ENCODE measurements at regions not wholly inside any gene's neighbourhood (a gene's known extent, or its start where the extent isn't known, plus 50 kb on each side); places are given as distances from the start of the nearest gene placed in this dataset.
A peak's percentile ranks its signal among the peaks of the same experiment; 100 is the strongest.

GRCh38 chr5:106862450-106863193 is 808.1 kb downstream of the EFNA5 start:
- no peaks in the 10 kb centered on the region for H4K20me1 ChIP-seq (ENCODE audit: control insufficient read depth, insufficient read depth, insufficient read length)
- no peak overlapping the region for H2AK5ac ChIP-seq (ENCODE audit: insufficient read length, low read length)
- H3K79me2 ChIP-seq (ENCODE audit: insufficient read depth, low read length) = no peaks in the 10 kb centered on the region
- H4K91ac ChIP-seq (ENCODE audit: insufficient read length, low read depth, low read length) = no peak overlapping the region
- H2BK15ac ChIP-seq (ENCODE audit: low read depth, low read length) = no peak overlapping the region
- H3K14ac ChIP-seq (ENCODE audit: insufficient read depth, low read length) = no peak overlapping the region
- H2BK12ac ChIP-seq (ENCODE audit: insufficient read length, low read depth, low read length) = no peak overlapping the region
- H4K5ac ChIP-seq (ENCODE audit: insufficient read length, low read depth, low read length) = no peak overlapping the region
- H2BK20ac ChIP-seq (ENCODE audit: low read depth, low read length, poor library complexity, severe bottlenecking) = no peak overlapping the region
- peaks cover 3% of the 10 kb centered on the region; the same call in 1 of the 2 replicates for H3K4me1 ChIP-seq (ENCODE audit: insufficient read depth, low read length)
- Mint-ChIP-seq H3K4me1 (peaks cover 2 to 8% of the 10 kb centered on the region in 2 experiments; a peak in 2 of 4 replicates), H3K9me3 (no peaks in the 10 kb centered on the region), H3K36me3 (ENCODE audit: insufficient read depth in 1 of 3, low read depth in 3 of 3) (no peaks in the 10 kb centered on the region), H3K4me3 (no peak overlapping the region), H3K27ac (peak overlapping the region in 2 of 3 experiments; percentile 44 to 60; a peak in 3 of 7 replicates), H3K27me3 (ENCODE audit: low read depth) (no peaks in the 10 kb centered on the region)
- H3K4me2 ChIP-seq (ENCODE audit: insufficient read depth, insufficient read length, low read length) = no peak overlapping the region
- no peak overlapping the region for H3K56ac ChIP-seq (ENCODE audit: insufficient read length, low read depth, low read length)
- DNase-seq = no peak
- H3K27me3 ChIP-seq (ENCODE audit: insufficient read depth, low read length) = no peaks in the 10 kb centered on the region
- H3K9me3 ChIP-seq (ENCODE audit: control insufficient read depth, low read depth, low read length) = no peaks in the 10 kb centered on the region
- H3T11ph ChIP-seq (ENCODE audit: low read length) = no peak overlapping the region
- no peaks in the 10 kb centered on the region for H3K23me2 ChIP-seq (ENCODE audit: insufficient read length, low read depth, low read length, poor library complexity, severe bottlenecking)
- H2BK120ac ChIP-seq (ENCODE audit: low read depth, low read length, poor library complexity, severe bottlenecking) = no peak overlapping the region
- H2AFZ ChIP-seq (ENCODE audit: low read length) = no peak overlapping the region
- no peak overlapping the region for H3K27ac ChIP-seq (ENCODE audit: insufficient read length, low read depth, low read length)
- H3K18ac ChIP-seq (ENCODE audit: insufficient read length, low read depth, low read length) = no peak overlapping the region
- H3K79me1 ChIP-seq (ENCODE audit: insufficient read depth, low read depth, low read length, poor library complexity, severe bottlenecking) = no peaks in the 10 kb centered on the region
- no peak overlapping the region for H3K4ac ChIP-seq (ENCODE audit: low read depth, low read length)
- no peak for TF ChIP-seq CTCF (conservative IDR thresholded peaks at IDR 0.05)
- no peak overlapping the region for H3K9ac ChIP-seq (ENCODE audit: extremely low read depth, insufficient read length, low read length)
- no peak overlapping the region for H2BK5ac ChIP-seq (ENCODE audit: insufficient read length, low read length)
- no CpG with 5 or more reads among the region's 3 CpGs for WGBS (ENCODE audit: extremely low coverage, insufficient read length, low lambda C conversion rate)
- no peak overlapping the region for H4K8ac ChIP-seq (replicated peaks; ENCODE audit: insufficient read length, low read depth, low read length)
- no peak overlapping the region for H3K23ac ChIP-seq (ENCODE audit: insufficient read length, low read depth, low read length)
